Mesenchymal stem cell (in vitro differentiated cells and primary cell): ENCODE measurements at regions not wholly inside any gene's neighbourhood (a gene's known extent, or its start where the extent isn't known, plus 50 kb on each side); places are given as distances from the start of the nearest gene placed in this dataset.

Experiments used
- DNase-seq: peaks from one replicate; pipeline ENCODE4 v3.0.0-alpha.2; 2013
- H2AFZ ChIP-seq: one replicate; pipeline ENCODE4 v1.6.1; 2013; ENCODE audit warnings: low read depth, mild to moderate bottlenecking, control low read depth, inconsistent platforms, low read length, moderate library complexity
- H2AK5ac ChIP-seq: 2 replicates; pipeline ENCODE4 v1.6.1; 2013; ENCODE audit warnings: low read length, moderate library complexity, mild to moderate bottlenecking, inconsistent platforms; ENCODE audit not compliant: severe bottlenecking
- H2BK120ac ChIP-seq: one replicate; pipeline ENCODE4 v1.6.1; 2013; ENCODE audit warnings: low read depth, mild to moderate bottlenecking, inconsistent platforms, low read length, moderate library complexity
- H2BK12ac ChIP-seq, 2 experiments: one replicate each; pipeline ENCODE4 v1.6.1; 2013; ENCODE audit warnings: inconsistent platforms in 2 of 2, low read length in 2 of 2, mild to moderate bottlenecking in 2 of 2, moderate library complexity in 2 of 2, control low read depth in 1 of 2
- H2BK15ac ChIP-seq: one replicate; pipeline ENCODE4 v1.6.1; 2013; ENCODE audit warnings: mild to moderate bottlenecking, low read depth, inconsistent platforms; ENCODE audit not compliant: poor library complexity, severe bottlenecking
- H2BK5ac ChIP-seq: 2 replicates; pipeline ENCODE4 v1.6.1; 2013; ENCODE audit warnings: low read depth, mild to moderate bottlenecking, low read length, control low read depth, inconsistent platforms; ENCODE audit not compliant: poor library complexity, severe bottlenecking
- H3K14ac ChIP-seq, 2 experiments: one replicate each; pipeline ENCODE4 v1.6.1; 2013; ENCODE audit warnings: inconsistent platforms in 2 of 2, low read length in 2 of 2, control low read depth in 1 of 2, mild to moderate bottlenecking in 1 of 2, moderate library complexity in 1 of 2
- H3K18ac ChIP-seq, 2 experiments: one replicate each; pipeline ENCODE4 v1.6.1; 2013; ENCODE audit warnings: inconsistent platforms in 2 of 2, low read length in 2 of 2, control low read depth in 1 of 2, low read depth in 1 of 2, mild to moderate bottlenecking in 1 of 2
- H3K23ac ChIP-seq, 2 experiments: one replicate each; pipeline ENCODE4 v1.6.1; 2013; ENCODE audit warnings: inconsistent platforms in 2 of 2, low read length in 2 of 2, mild to moderate bottlenecking in 2 of 2, moderate library complexity in 2 of 2, control low read depth in 1 of 2
- H3K27ac ChIP-seq: 2 replicates; pipeline ENCODE4 v1.5.1; 2013; ENCODE audit warnings: mild to moderate bottlenecking, moderate library complexity, low read length, control low read depth, inconsistent platforms; ENCODE audit not compliant: poor library complexity, severe bottlenecking
- H3K27me3 ChIP-seq, 2 experiments: 2 replicates each; pipeline versions ENCODE4 v1.6.1 to v1.7.0; 2013; ENCODE audit warnings: low read length in 2 of 2, mild to moderate bottlenecking in 2 of 2, moderate library complexity in 2 of 2, control low read depth in 1 of 2, inconsistent platforms in 1 of 2; ENCODE audit not compliant: control insufficient read depth in 1 of 2, insufficient read depth in 1 of 2
- H3K36me3 ChIP-seq, 2 experiments: 2 replicates each; pipeline versions ENCODE4 v1.6.1 to v1.7.0; 2013; ENCODE audit warnings: low read length in 2 of 2, control low read depth in 1 of 2, inconsistent platforms in 1 of 2, low read depth in 1 of 2, mild to moderate bottlenecking in 1 of 2; ENCODE audit not compliant: insufficient read depth in 2 of 2, control insufficient read depth in 1 of 2
- H3K4ac ChIP-seq, 2 experiments: one replicate each; pipeline ENCODE4 v1.6.1; 2013; ENCODE audit warnings: inconsistent platforms in 2 of 2, low read length in 2 of 2, mild to moderate bottlenecking in 2 of 2, moderate library complexity in 2 of 2, control low read depth in 1 of 2, low read depth in 1 of 2
- H3K4me1 ChIP-seq: 2 replicates; pipeline ENCODE4 v1.6.1; 2013; ENCODE audit warnings: low read depth, low read length, control low read depth; ENCODE audit not compliant: control insufficient read depth, insufficient read depth
- H3K4me2 ChIP-seq: 2 replicates; pipeline ENCODE4 v1.6.1; 2013; ENCODE audit warnings: low read length, mild to moderate bottlenecking, inconsistent platforms; ENCODE audit not compliant: poor library complexity, severe bottlenecking
- H3K4me3 ChIP-seq, 2 experiments: 2 replicates each; pipeline versions ENCODE4 v1.5.1 to v1.7.0; 2013; ENCODE audit warnings: low read length in 2 of 2, mild to moderate bottlenecking in 2 of 2, control low read depth in 1 of 2, low read depth in 1 of 2; ENCODE audit not compliant: insufficient read depth in 1 of 2
- H3K79me1 ChIP-seq: replicated peaks from 2 replicates; pipeline ENCODE4 v1.6.1; 2013; ENCODE audit warnings: mild to moderate bottlenecking, control low read depth, low read length, inconsistent platforms; ENCODE audit not compliant: poor library complexity, severe bottlenecking
- H3K9ac ChIP-seq: 2 replicates; pipeline ENCODE4 v1.7.0; 2013; ENCODE audit warnings: mild to moderate bottlenecking, low read length, moderate library complexity
- H3K9me3 ChIP-seq: 2 replicates; pipeline ENCODE4 v1.7.0; 2013; ENCODE audit warnings: mild to moderate bottlenecking, low read length; ENCODE audit not compliant: control insufficient read depth
- H4K8ac ChIP-seq: one replicate; pipeline ENCODE4 v1.6.1; 2013; ENCODE audit warnings: inconsistent platforms, mild to moderate bottlenecking, low read length, moderate library complexity
- H4K91ac ChIP-seq: one replicate; pipeline ENCODE4 v1.6.1; 2013; ENCODE audit warnings: mild to moderate bottlenecking, low read length, inconsistent platforms
- WGBS: methylation state at CpG from one replicate; pipeline ENCODE4 v1.1.7; 2013; ENCODE audit warnings: mixed read lengths; 5-methylcytosine and 5-hydroxymethylcytosine counted together

GRCh38 chr13:63393112-63393511 lies 1977.5 kb upstream of the PCDH20 start:
- Histone ChIP-seq H3K27ac (no peak overlapping the region), H2AFZ (no peak overlapping the region), H2AK5ac (no peak overlapping the region), H3K27me3 (no peaks in the 10 kb centered on the region), H2BK12ac (no peak overlapping the region), H3K14ac (no peak overlapping the region), H3K23ac (no peak overlapping the region), H3K79me1 (no peaks in the 10 kb centered on the region), H2BK15ac (no peak overlapping the region), H3K9me3 (no peaks in the 10 kb centered on the region), H3K18ac (no peak overlapping the region), H3K36me3 (no peaks in the 10 kb centered on the region), H3K4me3 (no peak overlapping the region), H3K9ac (no peak overlapping the region), H4K8ac (no peak overlapping the region), H4K91ac (no peak overlapping the region), H3K4ac (no peak overlapping the region), H3K4me1 (no peaks in the 10 kb centered on the region), H2BK5ac (no peak overlapping the region), H3K4me2 (no peak overlapping the region), H2BK120ac (no peak overlapping the region)
- DNase-seq, result no peak
- 51% methylated on average over 2 of the region's 3 CpGs for WGBS

- Histone ChIP-seq H3K18ac (no peak overlapping the region), H3K4me3 (no peak overlapping the region), H3K14ac (no peak overlapping the region), H3K9ac (no peak overlapping the region), H2BK15ac (no peak overlapping the region), H2BK12ac (no peak overlapping the region), H4K91ac (no peak overlapping the region), H3K27me3 (no peaks in the 10 kb centered on the region), H3K4me2 (no peak overlapping the region), H3K79me1 (no peaks in the 10 kb centered on the region), H2AFZ (no peak overlapping the region), H3K9me3 (no peaks in the 10 kb centered on the region), H3K36me3 (no peaks in the 10 kb centered on the region), H2BK120ac (no peak overlapping the region), H3K23ac (no peak overlapping the region), H3K4me1 (no peaks in the 10 kb centered on the region), H3K27ac (no peak overlapping the region), H4K8ac (no peak overlapping the region), H3K4ac (no peak overlapping the region), H2AK5ac (no peak overlapping the region), H2BK5ac (no peak overlapping the region)
- 93% methylated on average over 1 of the region's 1 CpG for WGBS
- no peak for DNase-seq
Observed at GRCh38 chr13:63389756-63390155, 1974.1 kb upstream of the PCDH20 start.

- Histone ChIP-seq H4K91ac (no peak overlapping the region), H2BK5ac (no peak overlapping the region), H2BK15ac (no peak overlapping the region), H4K8ac (no peak overlapping the region), H2BK120ac (no peak overlapping the region), H2AK5ac (no peak overlapping the region), H3K9ac (no peak overlapping the region), H3K36me3 (no peaks in the 10 kb centered on the region), H3K27ac (no peak overlapping the region), H3K79me1 (no peaks in the 10 kb centered on the region), H3K4me2 (no peak overlapping the region), H3K9me3 (no peaks in the 10 kb centered on the region), H2AFZ (no peak overlapping the region), H2BK12ac (no peak overlapping the region), H3K23ac (no peak overlapping the region), H3K18ac (no peak overlapping the region), H3K4me3 (no peak overlapping the region), H3K27me3 (no peaks in the 10 kb centered on the region), H3K4me1 (no peaks in the 10 kb centered on the region), H3K14ac (no peak overlapping the region), H3K4ac (no peak overlapping the region)
- 95% methylated on average over 2 of the region's 2 CpGs for WGBS
- no peak for DNase-seq
Observed at GRCh38 chr13:63381078-63381859, 1965.6 kb upstream of the PCDH20 start.

- Histone ChIP-seq H3K27ac (no peak overlapping the region), H2BK5ac (no peak overlapping the region), H3K14ac (no peak overlapping the region), H2BK12ac (no peak overlapping the region), H2AFZ (no peak overlapping the region), H2BK15ac (no peak overlapping the region), H4K8ac (no peak overlapping the region), H3K27me3 (no peaks in the 10 kb centered on the region), H3K4ac (no peak overlapping the region), H3K36me3 (no peaks in the 10 kb centered on the region), H3K9me3 (no peaks in the 10 kb centered on the region), H3K9ac (no peak overlapping the region), H2AK5ac (no peak overlapping the region), H3K4me1 (no peaks in the 10 kb centered on the region), H3K18ac (no peak overlapping the region), H4K91ac (no peak overlapping the region), H2BK120ac (no peak overlapping the region), H3K4me3 (no peak overlapping the region), H3K23ac (no peak overlapping the region), H3K4me2 (no peak overlapping the region), H3K79me1 (no peaks in the 10 kb centered on the region)
- 88% methylated on average over 2 of the region's 2 CpGs for WGBS
- DNase-seq, result no peak
Observed at GRCh38 chr13:63377986-63378385, 1962.3 kb upstream of the PCDH20 start.
